GM18511 (cell line): ENCODE measurements at regions not wholly inside any gene's neighbourhood (a gene's known extent, or its start where the extent isn't known, plus 50 kb on each side); places are given as distances from the start of the nearest gene placed in this dataset.

Experiments
- ATAC-seq: cut with Tn5 transposase; IDR thresholded peaks from one replicate; pipeline ENCODE4 v1.9.1; 2021; ENCODE audit warnings: mild to moderate bottlenecking, moderate library complexity; ENCODE audit not compliant: unreplicated experiment

DNA sequence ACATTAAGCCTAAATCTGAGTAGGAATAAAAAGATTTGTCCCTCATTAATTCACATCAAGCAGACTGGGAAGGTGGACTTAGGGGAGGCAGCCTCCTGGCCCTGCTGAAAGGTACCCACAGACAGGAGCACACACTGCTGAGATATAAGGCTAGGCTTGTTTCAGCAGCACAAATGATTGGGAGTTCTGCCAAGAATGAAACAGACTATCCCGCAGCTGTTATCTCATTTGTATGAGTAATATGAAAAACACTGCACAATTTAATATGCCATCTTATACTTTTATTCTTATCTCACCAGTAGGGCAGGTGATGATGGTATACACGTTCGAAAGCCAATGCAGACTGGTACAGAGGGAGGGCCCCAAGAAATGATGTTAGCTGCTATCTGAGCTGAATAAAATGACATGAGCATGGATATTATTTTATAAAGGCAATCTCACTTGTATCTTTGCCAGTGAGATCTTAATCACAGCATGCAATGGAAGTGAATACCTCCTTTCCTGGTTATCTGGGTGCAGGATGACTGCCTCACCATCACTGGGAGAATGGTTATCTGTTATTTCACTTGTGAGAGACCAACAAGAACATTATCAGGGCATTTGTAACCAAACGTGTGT, 258.7 kb upstream of the PPP2R3A start:
- no peak for ATAC-seq

- ATAC-seq, result no peak
These were observed 246.1 kb upstream of the PPP2R3A start for GRCh38 chr3:135719449-135719848.

GRCh38 chr3:135728007-135728721, 237.4 kb upstream of the PPP2R3A start:
- no peak for ATAC-seq

GRCh38 chr3:135731546-135731945, 234.0 kb upstream of the PPP2R3A start:
- no peak for ATAC-seq

- ATAC-seq, result no peak
These were observed 228.8 kb upstream of the PPP2R3A start for GRCh38 chr3:135736740-135737139.

DNA sequence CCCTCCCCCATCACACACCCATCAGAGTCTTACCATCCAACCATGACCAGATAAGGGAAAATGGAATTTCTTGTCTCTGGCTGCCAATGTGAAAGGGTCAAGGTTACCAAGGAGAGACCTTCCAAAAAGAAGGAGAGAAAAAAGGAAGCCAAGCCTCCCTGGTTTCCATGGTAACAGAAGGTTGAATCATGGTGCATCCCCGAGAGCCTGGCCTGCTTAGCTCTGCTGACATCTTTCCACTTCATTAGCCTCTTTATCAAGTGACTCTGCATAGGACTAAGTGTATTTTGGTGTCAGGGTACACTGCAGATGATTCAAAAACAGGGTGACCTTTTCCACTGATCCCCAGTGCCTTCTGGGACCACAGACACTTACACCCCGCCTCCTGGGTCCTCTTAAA, 225.7 kb upstream of the PPP2R3A start:
- no peak for ATAC-seq

- no peak for ATAC-seq
These were observed 225.3 kb upstream of the PPP2R3A start for GRCh38 chr3:135740211-135740610.

- ATAC-seq, result no peak
These were observed 224.8 kb upstream of the PPP2R3A start for GRCh38 chr3:135740751-135741150.

GRCh38 chr3:135751991-135752390, 213.5 kb upstream of the PPP2R3A start:
- no peak for ATAC-seq

DNA sequence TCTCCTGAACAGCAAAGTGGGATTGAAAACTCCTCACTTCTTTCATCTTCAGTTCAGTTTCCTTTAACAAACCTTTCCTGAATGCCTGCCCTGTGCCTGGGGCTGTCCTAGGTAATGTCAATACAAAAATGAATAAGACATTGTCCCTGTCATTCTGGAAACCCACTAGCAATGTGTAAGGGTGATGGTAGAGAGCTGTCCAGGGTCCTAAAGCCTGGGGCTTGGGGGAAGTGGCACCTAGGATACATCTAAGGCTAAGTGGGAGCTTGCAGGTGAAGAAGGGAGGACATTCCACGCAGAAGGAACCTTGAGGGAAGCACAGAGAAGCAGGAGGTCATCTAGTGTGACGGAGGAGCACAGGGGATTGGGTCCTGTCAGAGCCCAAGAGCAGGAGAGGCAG, 212.7 kb upstream of the PPP2R3A start:
- ATAC-seq, result no peak

DNA sequence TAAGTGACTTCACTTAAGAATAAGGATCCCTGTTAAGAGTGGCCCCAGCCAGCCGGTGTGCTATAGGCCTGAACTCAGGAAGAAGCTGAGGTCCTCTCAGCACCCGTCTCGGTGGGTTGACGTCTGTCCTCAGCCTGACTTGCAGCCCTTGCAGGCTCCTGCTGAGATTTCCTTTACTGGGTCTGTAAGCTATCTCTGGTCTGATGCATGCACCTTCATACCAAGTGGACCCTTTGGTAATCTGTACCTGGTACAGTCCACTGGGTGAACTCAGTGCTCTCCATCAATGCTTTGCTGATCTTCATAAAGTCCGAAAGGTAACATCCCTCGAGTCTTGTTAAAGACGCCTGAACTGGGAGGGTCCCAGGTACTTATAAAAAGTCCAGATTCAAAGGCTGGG, 212.0 kb upstream of the PPP2R3A start:
- ATAC-seq, result no peak

- no peak for ATAC-seq
These were observed 210.0 kb upstream of the PPP2R3A start for GRCh38 chr3:135755330-135756105.

DNA sequence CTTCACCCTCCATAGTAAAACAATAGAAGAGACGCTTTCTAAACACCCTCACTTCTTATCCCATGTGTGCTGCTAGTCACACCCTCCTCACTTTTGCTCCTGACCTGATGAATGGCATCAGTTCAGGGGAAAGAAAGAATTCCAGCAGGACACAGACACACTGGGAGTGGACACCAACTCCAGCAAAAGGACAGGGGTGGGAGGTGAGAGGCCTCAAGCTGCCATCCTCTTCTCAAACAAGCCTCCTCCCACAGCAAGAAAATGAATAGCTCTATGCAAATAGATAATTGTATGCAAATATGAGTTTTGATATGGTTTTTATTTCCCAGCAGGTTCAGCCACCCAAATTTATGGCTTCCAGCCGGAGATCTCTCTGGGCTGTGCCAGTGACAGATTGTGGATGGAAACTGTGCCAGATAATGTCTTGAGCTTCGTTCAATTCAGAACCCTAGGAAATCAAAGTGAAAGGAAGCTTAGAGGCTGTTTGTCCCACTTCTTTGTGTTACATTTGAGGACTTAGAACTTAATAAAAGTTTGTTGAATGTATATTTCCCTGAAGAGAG, 209.3 kb upstream of the PPP2R3A start:
- ATAC-seq, result no peak

DNA sequence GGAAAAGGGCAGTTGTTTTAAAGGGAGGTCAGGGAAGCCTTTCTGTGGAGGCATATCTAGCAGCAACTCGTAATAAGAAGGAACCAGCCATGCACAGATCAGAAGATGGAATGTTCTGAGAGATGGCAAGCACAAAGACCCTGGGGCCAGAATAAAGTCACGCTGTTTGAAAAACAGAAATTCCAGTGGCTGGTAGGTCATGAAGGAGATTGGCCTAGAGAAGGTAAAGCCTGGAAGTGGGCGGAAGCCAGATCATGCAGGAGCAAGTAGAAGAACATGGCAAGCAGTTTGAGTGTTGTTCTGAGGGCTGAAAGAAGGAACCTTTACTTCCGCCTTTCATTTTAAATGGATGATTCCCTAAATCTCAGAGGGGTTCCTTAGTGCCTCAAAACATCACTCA, 208.1 kb upstream of the PPP2R3A start:
- no peak for ATAC-seq

GRCh38 chr3:135758961-135759360, 206.6 kb upstream of the PPP2R3A start:
- no peak for ATAC-seq

DNA sequence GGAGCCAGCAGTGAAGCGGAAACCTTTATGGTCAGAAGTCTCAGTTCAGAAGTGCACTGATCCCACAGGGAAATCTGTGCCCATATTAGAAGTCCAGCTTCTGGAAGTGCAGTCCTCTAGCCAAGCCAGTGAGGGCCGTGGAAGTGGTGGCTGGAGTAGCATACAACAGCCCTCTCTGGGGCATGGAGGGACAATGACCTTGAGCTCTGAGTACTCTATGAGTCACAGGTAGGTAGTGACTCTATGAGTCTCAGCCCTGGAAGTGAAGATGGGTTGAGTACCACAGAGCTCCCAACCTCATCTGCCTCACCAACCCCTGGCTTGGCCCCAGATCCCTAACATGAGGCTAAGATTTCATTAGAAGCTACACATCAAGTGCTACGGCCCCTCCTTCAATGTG, 205.9 kb upstream of the PPP2R3A start:
- no peak for ATAC-seq

- no peak for ATAC-seq
These were observed 204.9 kb upstream of the PPP2R3A start for GRCh38 chr3:135760581-135760980.

- no peak for ATAC-seq
These were observed 203.2 kb upstream of the PPP2R3A start for GRCh38 chr3:135762188-135762856.

GRCh38 chr3:135766115-135766514, 199.4 kb upstream of the PPP2R3A start:
- no peak for ATAC-seq

GRCh38 chr3:135771760-135772159, 193.8 kb upstream of the PPP2R3A start:
- ATAC-seq, result no peak

DNA sequence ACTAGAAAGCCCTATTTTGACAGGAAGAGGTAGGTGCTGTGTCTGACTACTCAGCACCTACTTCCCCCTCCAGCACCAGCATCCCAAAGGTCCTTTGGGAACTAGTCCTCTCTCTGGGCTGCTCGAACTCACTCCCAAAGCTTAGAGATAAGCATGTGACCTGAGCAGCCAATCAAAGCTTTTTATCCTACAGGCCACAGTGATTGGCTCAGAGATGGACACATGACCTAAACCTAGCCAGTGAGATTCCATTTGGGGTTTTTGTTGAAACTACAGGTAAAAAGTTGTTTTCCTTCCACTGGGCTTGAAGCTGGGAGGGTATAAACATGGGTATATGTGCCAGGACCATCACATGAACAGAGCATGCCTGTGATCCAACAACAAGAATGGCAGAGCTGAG, 186.5 kb upstream of the PPP2R3A start:
- ATAC-seq, result no peak
